AG09309 (cell line): ENCODE measurements at regions not wholly inside any gene's neighbourhood (a gene's known extent, or its start where the extent isn't known, plus 50 kb on each side); places are given as distances from the start of the nearest gene placed in this dataset.

Experiments used
- DNase-seq: peaks from one replicate; pipeline ENCODE4 v3.0.0-alpha.2; 2010; ENCODE audit warnings: low read depth
- H3K4me3 ChIP-seq: 2 replicates; pipeline ENCODE4 v1.5.1; 2011; ENCODE audit warnings: mild to moderate bottlenecking, low read depth, low read length, moderate library complexity; ENCODE audit not compliant: control insufficient read depth
- CTCF ChIP-seq: IDR thresholded peaks from 2 replicates; pipeline ENCODE4 v1.5.1; 2011; ENCODE audit warnings: mild to moderate bottlenecking, low read depth, low read length, inconsistent platforms; ENCODE audit not compliant: insufficient read depth, control insufficient read depth; ENCODE audit errors: missing control alignments

- no peak for DNase-seq
- H3K4me3 ChIP-seq, result no peak overlapping the region
- TF ChIP-seq CTCF, result no peak
Measured at GRCh38 chr20:58150772-58151171, 77.7 kb downstream of the ANKRD60 start.

DNA sequence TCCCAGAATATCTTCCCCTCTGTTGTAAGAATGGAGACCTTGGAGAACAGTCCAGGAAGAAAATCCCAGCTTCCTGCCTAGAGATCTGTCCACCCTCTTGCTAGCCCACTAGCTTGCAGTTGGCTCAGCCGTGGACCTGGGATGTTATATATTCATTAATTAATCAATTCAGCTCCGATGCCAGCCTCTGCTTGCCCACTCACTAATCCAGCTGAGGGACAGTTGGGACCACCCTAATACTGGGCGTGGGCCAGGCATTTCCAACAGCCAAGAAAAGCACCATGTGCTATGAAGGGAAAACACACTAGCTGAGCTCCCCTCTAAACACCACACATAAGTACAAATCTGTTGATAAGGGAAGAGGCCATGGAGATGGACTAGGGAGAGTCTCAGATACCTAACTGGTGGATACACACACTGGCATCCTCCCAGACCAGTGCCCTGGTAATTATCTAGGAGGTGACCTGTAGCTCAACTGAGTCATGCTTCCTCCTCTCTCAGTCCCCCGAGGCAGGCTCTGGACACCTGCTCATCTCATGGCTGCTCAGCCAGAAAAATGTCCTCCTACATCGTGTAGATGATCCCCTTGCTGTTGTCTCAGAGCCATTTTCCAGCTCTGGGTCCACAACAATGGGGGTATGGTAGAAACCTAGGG lies 78.9 kb downstream of the ANKRD60 start:
- TF ChIP-seq CTCF, result no peak
- no peak overlapping the region for H3K4me3 ChIP-seq
- no peak for DNase-seq

GRCh38 chr20:58148891-58149290 lies 79.6 kb downstream of the ANKRD60 start:
- no peak for DNase-seq
- H3K4me3 ChIP-seq, result no peak overlapping the region
- no peak for TF ChIP-seq CTCF

DNA sequence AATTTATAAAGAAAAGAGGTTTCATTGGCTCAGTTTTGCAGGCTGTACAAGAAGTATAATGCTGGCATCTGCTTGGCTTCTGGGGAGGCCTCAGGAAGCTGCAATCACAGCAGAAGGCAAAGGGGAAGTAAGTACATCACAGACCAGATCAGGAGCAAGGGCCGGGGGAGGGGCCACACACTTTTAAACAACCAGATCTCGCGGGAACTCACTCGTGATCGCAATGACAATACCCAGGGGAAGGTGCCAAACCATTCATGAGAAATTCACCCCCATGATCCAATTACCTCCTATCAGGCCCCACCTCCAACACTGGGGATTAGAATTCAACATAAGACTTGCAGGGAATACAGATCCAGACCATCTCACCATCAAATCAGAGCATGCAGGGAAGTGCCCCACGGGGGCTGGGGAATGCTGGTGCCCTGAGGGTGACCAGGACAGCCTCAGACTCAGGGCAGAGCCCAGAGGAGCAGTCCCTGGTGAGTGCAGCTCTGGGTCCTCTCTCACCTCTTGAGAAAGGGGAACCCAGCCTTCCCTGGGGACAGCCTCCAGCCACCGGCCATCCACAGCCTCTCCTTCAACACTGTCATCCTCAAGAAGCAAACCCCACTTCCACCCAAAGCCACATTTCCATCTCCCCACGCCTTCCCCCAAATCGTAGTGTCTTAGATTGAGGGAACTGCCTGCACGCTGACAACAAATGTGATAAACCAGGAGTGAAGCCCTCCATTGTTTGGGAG lies 80.7 kb downstream of the ANKRD60 start:
- DNase-seq, result no peak
- no peak overlapping the region for H3K4me3 ChIP-seq
- no peak for TF ChIP-seq CTCF

DNA sequence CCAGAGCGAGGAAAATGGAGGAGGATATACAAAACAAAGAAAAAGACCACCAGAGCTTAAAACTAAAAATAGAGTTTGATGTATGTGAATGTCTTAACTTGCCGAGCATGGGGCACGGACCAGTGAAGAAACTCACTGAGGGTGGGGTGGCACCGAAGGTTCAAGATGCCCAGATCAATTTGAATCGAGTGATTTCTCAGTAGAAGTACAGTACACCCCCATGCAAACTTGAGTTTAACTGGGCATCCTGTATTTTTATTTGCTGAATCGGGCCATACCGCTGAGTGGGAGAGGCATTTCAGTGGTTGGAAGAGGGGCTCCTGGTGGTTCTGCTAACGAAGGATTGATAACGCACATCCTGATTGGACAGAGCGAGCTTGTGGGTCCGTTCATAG lies 81.7 kb downstream of the ANKRD60 start:
- no peak for TF ChIP-seq CTCF
- DNase-seq, result no peak
- H3K4me3 ChIP-seq, result no peak overlapping the region

- no peak for TF ChIP-seq CTCF
- no peak overlapping the region for H3K4me3 ChIP-seq
- no peak for DNase-seq
Measured at GRCh38 chr20:58146081-58146745, 82.2 kb downstream of the ANKRD60 start.
